H1 (cell line): ENCODE measurements at regions not wholly inside any gene's neighbourhood (a gene's known extent, or its start where the extent isn't known, plus 50 kb on each side); places are given as distances from the start of the nearest gene placed in this dataset.

Source experiments
- ATF2 ChIP-seq: IDR thresholded peaks from 2 replicates; pipeline ENCODE4 v1.6.1; 2012; ENCODE audit warnings: low read length, inconsistent platforms

DNA sequence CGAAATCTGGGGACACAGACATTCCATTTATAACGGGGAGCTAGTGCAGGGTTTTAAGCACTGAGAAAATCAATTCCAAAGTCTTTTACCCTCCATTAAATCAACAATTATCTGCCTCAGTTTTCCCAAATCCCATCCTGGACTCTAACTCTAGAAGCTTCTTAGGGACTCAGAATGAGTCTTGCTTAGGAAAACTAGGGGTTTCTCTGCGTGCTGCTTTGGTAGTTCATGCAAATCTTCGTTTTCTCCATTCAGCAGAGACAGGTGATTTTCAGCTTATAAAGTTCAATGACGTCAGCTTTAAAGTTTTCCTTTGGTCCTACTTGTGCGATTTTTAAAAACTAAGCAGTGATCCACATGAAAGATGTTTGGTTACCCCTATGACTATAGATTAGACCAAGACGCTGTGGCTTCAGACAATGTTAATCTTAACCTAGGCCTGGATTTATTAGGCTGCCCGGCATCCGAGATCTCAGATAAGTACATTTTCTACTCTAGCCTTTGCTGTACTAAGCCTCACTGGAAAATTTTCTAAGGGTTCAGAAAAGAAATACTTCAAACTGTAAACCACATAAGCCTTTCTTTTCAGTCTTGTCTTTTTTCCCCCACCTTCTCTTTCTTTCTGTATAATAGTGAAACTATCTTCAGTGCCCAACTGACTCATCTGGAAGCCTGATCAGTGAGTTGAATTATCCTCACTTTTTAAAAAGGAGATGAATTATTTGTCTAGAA, 121.4 kb upstream of the GATB start (continued):
- no peak for TF ChIP-seq ATF2
